Suprapubic skin (tissue), 4 donors: ENCODE measurements at regions not wholly inside any gene's neighbourhood (a gene's known extent, or its start where the extent isn't known, plus 50 kb on each side); places are given as distances from the start of the nearest gene placed in this dataset.

ENCODE experiments used
- DNase-seq, 2 donors: peaks; one replicate each; pipeline ENCODE4 v3.0.0-alpha.2; 2019; ENCODE audit warnings: low spot score in 2 of 2
- H3K27ac ChIP-seq: fragments of 200-600 bp; sonication (generic); one replicate; pipeline ENCODE4 v1.5.1; 2019
- H3K27me3 ChIP-seq: fragments of 200-600 bp; sonication (generic); one replicate; pipeline ENCODE4 v1.5.1; 2019
- H3K36me3 ChIP-seq: fragments of 200-600 bp; sonication (generic); one replicate; pipeline ENCODE4 v1.5.1; 2019
- H3K4me1 ChIP-seq: fragments of 200-600 bp; sonication (generic); one replicate; pipeline ENCODE4 v1.5.1; 2019
- H3K4me3 ChIP-seq: fragments of 200-600 bp; sonication (generic); one replicate; pipeline ENCODE4 v1.5.1; 2019; ENCODE audit warnings: mild to moderate bottlenecking
- H3K9me3 ChIP-seq: fragments of 200-600 bp; sonication (generic); one replicate; pipeline ENCODE4 v1.5.1; 2019
- EP300 ChIP-seq: sonication (generic); formaldehyde crosslinking; IDR thresholded peaks from one replicate; pipeline ENCODE4 v1.6.1; 2017; ENCODE audit warnings: antibody characterized with exemption
- POLR2A ChIP-seq, 2 donors: fragments of 450-650 bp; IDR thresholded peaks; one replicate each; pipeline ENCODE4 v1.6.1; 2017; ENCODE audit warnings: antibody characterized with exemption in 2 of 2, mild to moderate bottlenecking in 2 of 2, moderate library complexity in 2 of 2
- POLR2AphosphoS5 ChIP-seq, 3 donors: sonication (generic); formaldehyde crosslinking; IDR thresholded peaks; one replicate each; pipeline ENCODE4 v1.6.1; 2017; ENCODE audit warnings: antibody characterized with exemption in 3 of 3
- WGBS: methylation state at CpG from one replicate; pipeline ENCODE4 v1.1.5; 2018; 5-methylcytosine and 5-hydroxymethylcytosine counted together
- TF ChIP-seq, protein P1 (sequence below), 2 donors: fragments of 200-600 bp in 1 of 2; fragments of 450-650 bp in 1 of 2; sonication (generic) in 1 of 2; IDR thresholded peaks; one replicate each; pipeline ENCODE4 v1.5.1; 2016 to 2019; ENCODE audit warnings: antibody characterized with exemption in 2 of 2, mild to moderate bottlenecking in 1 of 2, moderate library complexity in 1 of 2

DNA sequence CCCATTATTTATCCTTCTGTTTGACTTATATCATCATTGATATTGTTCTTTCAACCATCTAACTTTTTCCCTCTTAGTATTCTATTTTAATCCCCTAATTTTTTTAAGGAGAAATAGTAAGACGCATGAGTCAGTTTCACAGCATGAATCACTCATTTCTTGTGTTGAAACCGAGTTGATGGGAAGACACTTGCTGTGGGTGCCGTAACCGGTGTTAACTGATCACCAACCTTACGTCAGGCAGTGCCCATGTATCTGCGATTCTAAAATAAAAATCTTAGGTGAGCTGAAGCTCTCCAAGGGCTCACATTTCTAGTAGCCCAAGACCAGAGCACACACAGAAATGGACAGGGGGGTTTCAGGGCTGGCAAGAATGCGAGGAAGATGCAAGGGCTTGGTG is 348.1 kb downstream of the GALR1 start:
- no peak overlapping the region for H3K27ac ChIP-seq
- no peak for DNase-seq
- no peaks in the 10 kb centered on the region for H3K36me3 ChIP-seq
- 83% methylated on average over 7 of the region's 7 CpGs for WGBS
- no peaks in the 10 kb centered on the region for H3K27me3 ChIP-seq
- TF ChIP-seq POLR2A (IDR thresholded peaks at IDR 0.05) (no peak), EP300 (no peak), POLR2AphosphoS5 (IDR thresholded peaks at IDR 0.05) (no peak)
- TF ChIP-seq, protein P1, sequence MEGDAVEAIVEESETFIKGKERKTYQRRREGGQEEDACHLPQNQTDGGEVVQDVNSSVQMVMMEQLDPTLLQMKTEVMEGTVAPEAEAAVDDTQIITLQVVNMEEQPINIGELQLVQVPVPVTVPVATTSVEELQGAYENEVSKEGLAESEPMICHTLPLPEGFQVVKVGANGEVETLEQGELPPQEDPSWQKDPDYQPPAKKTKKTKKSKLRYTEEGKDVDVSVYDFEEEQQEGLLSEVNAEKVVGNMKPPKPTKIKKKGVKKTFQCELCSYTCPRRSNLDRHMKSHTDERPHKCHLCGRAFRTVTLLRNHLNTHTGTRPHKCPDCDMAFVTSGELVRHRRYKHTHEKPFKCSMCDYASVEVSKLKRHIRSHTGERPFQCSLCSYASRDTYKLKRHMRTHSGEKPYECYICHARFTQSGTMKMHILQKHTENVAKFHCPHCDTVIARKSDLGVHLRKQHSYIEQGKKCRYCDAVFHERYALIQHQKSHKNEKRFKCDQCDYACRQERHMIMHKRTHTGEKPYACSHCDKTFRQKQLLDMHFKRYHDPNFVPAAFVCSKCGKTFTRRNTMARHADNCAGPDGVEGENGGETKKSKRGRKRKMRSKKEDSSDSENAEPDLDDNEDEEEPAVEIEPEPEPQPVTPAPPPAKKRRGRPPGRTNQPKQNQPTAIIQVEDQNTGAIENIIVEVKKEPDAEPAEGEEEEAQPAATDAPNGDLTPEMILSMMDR (IDR thresholded peaks at IDR 0.05), result no peak
- H3K4me3 ChIP-seq, result no peak overlapping the region
- H3K4me1 ChIP-seq, result no peaks in the 10 kb centered on the region
- no peaks in the 10 kb centered on the region for H3K9me3 ChIP-seq

DNA sequence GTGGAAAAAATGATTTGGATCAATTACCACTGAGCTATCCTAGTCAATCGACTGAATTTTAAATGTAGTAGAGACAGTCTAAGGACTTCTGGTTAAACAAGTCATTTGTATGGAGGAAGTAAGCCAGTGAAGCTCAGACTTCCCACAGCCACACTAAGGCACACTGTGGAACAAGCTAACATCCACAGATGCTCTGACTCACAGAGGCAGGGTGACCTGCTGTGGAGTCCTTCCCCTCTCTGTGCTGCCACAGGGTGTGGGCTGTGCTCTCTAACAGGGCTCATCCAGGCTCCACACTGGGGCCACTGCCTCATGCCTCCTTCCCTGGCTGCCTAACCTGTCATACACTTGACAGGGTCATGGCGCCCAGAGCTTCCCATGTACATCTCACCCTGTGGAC is 351.0 kb downstream of the GALR1 start:
- H3K27ac ChIP-seq, result no peak overlapping the region
- no peaks in the 10 kb centered on the region for H3K9me3 ChIP-seq
- 92% methylated on average over 2 of the region's 2 CpGs for WGBS
- no peak for DNase-seq
- no peak overlapping the region for H3K4me3 ChIP-seq
- H3K4me1 ChIP-seq, result no peaks in the 10 kb centered on the region
- no peaks in the 10 kb centered on the region for H3K27me3 ChIP-seq
- H3K36me3 ChIP-seq, result no peaks in the 10 kb centered on the region
- TF ChIP-seq EP300 (no peak), POLR2A (IDR thresholded peaks at IDR 0.05) (no peak), POLR2AphosphoS5 (IDR thresholded peaks at IDR 0.05) (no peak)
- TF ChIP-seq, protein P1 (IDR thresholded peaks at IDR 0.05), result no peak

DNA sequence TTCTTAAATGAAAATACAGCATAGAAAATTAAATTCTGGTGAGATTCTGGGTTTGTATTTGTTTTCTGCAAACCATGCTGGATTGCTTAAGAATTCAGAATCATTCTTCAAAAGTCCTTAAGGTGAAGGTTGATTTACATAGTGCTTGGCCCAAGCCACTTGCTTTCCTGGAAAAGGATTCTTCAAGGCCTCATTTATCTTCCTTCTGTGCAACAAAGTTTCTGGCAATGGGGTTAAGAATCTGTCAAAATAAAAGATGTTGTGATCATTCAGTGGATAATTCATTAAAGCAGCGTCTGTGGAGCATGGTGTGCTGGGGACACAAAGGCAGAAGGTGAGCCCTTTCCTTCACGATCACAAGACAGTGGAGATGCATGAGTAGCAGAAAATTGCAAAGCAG is 351.9 kb downstream of the GALR1 start:
- Histone ChIP-seq H3K4me3 (no peak overlapping the region), H3K27me3 (no peaks in the 10 kb centered on the region), H3K27ac (no peak overlapping the region), H3K9me3 (no peaks in the 10 kb centered on the region), H3K36me3 (no peaks in the 10 kb centered on the region), H3K4me1 (no peaks in the 10 kb centered on the region)
- TF ChIP-seq POLR2A (IDR thresholded peaks at IDR 0.05), result no peak
- no peak for TF ChIP-seq POLR2AphosphoS5 (IDR thresholded peaks at IDR 0.05)
- TF ChIP-seq, protein P1 (IDR thresholded peaks at IDR 0.05), result no peak
- no peak for TF ChIP-seq EP300
- DNase-seq, result no peak
- 69% methylated on average over 2 of the region's 2 CpGs for WGBS

DNA sequence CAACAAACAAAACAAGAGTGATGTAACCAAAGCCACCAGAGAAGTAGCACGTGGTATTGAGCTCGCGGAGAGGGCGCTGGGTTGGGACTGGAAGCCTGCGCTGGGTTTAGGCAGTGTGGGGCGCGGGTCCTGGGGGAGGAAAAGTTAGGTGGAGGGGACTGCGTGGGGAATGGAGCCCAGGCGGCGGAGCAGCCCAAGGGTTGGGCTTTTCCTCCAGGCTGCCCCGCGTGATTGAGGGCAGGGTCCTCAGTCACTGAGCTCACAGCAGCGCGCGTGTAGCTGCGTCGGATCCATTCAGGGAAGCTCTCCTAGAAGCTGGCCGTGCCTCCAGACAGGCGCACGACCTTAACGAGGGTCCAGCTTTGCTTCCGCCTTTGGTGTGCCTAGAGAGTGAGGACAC is 357.4 kb downstream of the GALR1 start:
- no peak overlapping the region for H3K27ac ChIP-seq
- H3K4me1 ChIP-seq, result no peaks in the 10 kb centered on the region
- no peak for DNase-seq
- TF ChIP-seq POLR2AphosphoS5 (IDR thresholded peaks at IDR 0.05) (no peak), EP300 (no peak), POLR2A (IDR thresholded peaks at IDR 0.05) (no peak)
- TF ChIP-seq, protein P1 (IDR thresholded peaks at IDR 0.05), result no peak
- H3K9me3 ChIP-seq, result no peaks in the 10 kb centered on the region
- H3K36me3 ChIP-seq, result no peaks in the 10 kb centered on the region
- WGBS, result 91% methylated on average over 22 of the region's 22 CpGs
- no peak overlapping the region for H3K4me3 ChIP-seq
- H3K27me3 ChIP-seq, result no peaks in the 10 kb centered on the region

DNA sequence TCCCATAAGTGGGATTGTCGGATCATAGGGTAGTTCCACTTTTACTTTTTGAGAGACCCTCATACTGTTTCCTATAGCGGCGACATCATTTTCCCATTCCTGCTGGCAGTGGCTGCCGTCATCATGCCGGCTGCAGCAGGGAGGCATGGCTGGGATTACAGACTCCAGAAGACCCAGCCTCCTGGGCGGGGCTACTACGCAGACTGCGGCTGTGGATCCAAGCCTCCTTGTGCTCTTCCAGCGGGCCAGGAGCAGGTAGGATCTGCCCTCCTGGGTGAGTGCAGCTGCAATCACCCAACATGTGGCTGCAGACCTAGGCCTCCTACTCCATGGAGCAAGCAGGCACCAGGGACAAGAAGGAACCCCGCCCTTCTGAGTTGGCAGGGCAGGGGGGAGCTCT is 359.2 kb downstream of the GALR1 start:
- Histone ChIP-seq H3K4me3 (no peak overlapping the region), H3K27ac (no peak overlapping the region), H3K27me3 (no peaks in the 10 kb centered on the region), H3K9me3 (no peaks in the 10 kb centered on the region), H3K36me3 (no peaks in the 10 kb centered on the region), H3K4me1 (no peaks in the 10 kb centered on the region)
- TF ChIP-seq POLR2AphosphoS5 (IDR thresholded peaks at IDR 0.05) (no peak), EP300 (no peak), POLR2A (IDR thresholded peaks at IDR 0.05) (no peak)
- TF ChIP-seq, protein P1 (IDR thresholded peaks at IDR 0.05), result no peak
- 96% methylated on average over 5 of the region's 10 CpGs for WGBS
- DNase-seq, result no peak
